ENCODE measurements at regions not wholly inside any gene's neighbourhood (a gene's known extent, or its start where the extent isn't known, plus 50 kb on each side); places are given as distances from the start of the nearest gene placed in this dataset.

- Histone ChIP-seq H2BK5ac (ENCODE audit: low read length) (no peak overlapping the region), H3K4me3 (ENCODE audit: low read length) (no peak overlapping the region), H4K5ac (ENCODE audit: low read length) (no peak overlapping the region), H3K79me2 (ENCODE audit: control insufficient read depth, insufficient read depth, low read length) (no peaks in the 10 kb centered on the region), H2AK5ac (ENCODE audit: low read length) (no peak overlapping the region), H2BK120ac (ENCODE audit: low read depth, low read length) (no peak overlapping the region), H3K27me3 (ENCODE audit: insufficient read depth, low read length, poor library complexity) (no peaks in the 10 kb centered on the region), H3K4me1 (ENCODE audit: control insufficient read depth, low read depth, low read length) (no peaks in the 10 kb centered on the region), H3K79me1 (ENCODE audit: low read length) (no peaks in the 10 kb centered on the region), H3K36me3 (ENCODE audit: control insufficient read depth, insufficient read depth, low read length) (no peaks in the 10 kb centered on the region), H3K27ac (ENCODE audit: low read depth, low read length) (no peak overlapping the region), H3K56ac (ENCODE audit: low read length) (no peak overlapping the region), H3K18ac (ENCODE audit: low read length) (no peak overlapping the region), H3K9ac (ENCODE audit: low read length) (no peak overlapping the region), H3K4ac (ENCODE audit: low read depth, low read length) (no peak overlapping the region), H3K23ac (ENCODE audit: low read length) (no peak overlapping the region), H4K8ac (ENCODE audit: low read depth, low read length) (no peak overlapping the region), H2BK15ac (replicated peaks; ENCODE audit: low read depth) (no peak overlapping the region), H3K4me2 (ENCODE audit: low read length) (no peak overlapping the region)
- no peak for DNase-seq
- no CpG with 5 or more reads among the region's 3 CpGs for WGBS (ENCODE audit: extremely low coverage, insufficient coverage, low lambda C conversion rate)
These were observed 264.5 kb upstream of the PRR16 start for GRCh38 chr5:120199559-120199958.

- no peak overlapping the region for H3K9ac ChIP-seq (ENCODE audit: low read length)
- DNase-seq, result no peak
- no peak overlapping the region for H3K27ac ChIP-seq (ENCODE audit: low read depth, low read length)
- H3K4me2 ChIP-seq (ENCODE audit: low read length), result no peak overlapping the region
- no peak overlapping the region for H3K56ac ChIP-seq (ENCODE audit: low read length)
- no peak overlapping the region for H4K8ac ChIP-seq (ENCODE audit: low read depth, low read length)
- H2BK5ac ChIP-seq (ENCODE audit: low read length), result no peak overlapping the region
- H2BK120ac ChIP-seq (ENCODE audit: low read depth, low read length), result no peak overlapping the region
- no peaks in the 10 kb centered on the region for H3K79me2 ChIP-seq (ENCODE audit: control insufficient read depth, insufficient read depth, low read length)
- no peak overlapping the region for H3K23ac ChIP-seq (ENCODE audit: low read length)
- H3K36me3 ChIP-seq (ENCODE audit: control insufficient read depth, insufficient read depth, low read length), result no peaks in the 10 kb centered on the region
- no peak overlapping the region for H2BK15ac ChIP-seq (replicated peaks; ENCODE audit: low read depth)
- H3K4me1 ChIP-seq (ENCODE audit: control insufficient read depth, low read depth, low read length), result no peaks in the 10 kb centered on the region
- H3K18ac ChIP-seq (ENCODE audit: low read length), result no peak overlapping the region
- no peak overlapping the region for H4K5ac ChIP-seq (ENCODE audit: low read length)
- H3K79me1 ChIP-seq (ENCODE audit: low read length), result no peaks in the 10 kb centered on the region
- no peak overlapping the region for H3K4ac ChIP-seq (ENCODE audit: low read depth, low read length)
- H3K4me3 ChIP-seq (ENCODE audit: low read length), result no peak overlapping the region
- no peaks in the 10 kb centered on the region for H3K27me3 ChIP-seq (ENCODE audit: insufficient read depth, low read length, poor library complexity)
- H2AK5ac ChIP-seq (ENCODE audit: low read length), result no peak overlapping the region
These were observed 257.0 kb upstream of the PRR16 start for GRCh38 chr5:120207129-120207528.

- H3K4me2 ChIP-seq (ENCODE audit: low read length), result no peak overlapping the region
- H3K4ac ChIP-seq (ENCODE audit: low read depth, low read length), result no peak overlapping the region
- H4K5ac ChIP-seq (ENCODE audit: low read length), result no peak overlapping the region
- H3K36me3 ChIP-seq (ENCODE audit: control insufficient read depth, insufficient read depth, low read length), result no peaks in the 10 kb centered on the region
- H2AK5ac ChIP-seq (ENCODE audit: low read length), result no peak overlapping the region
- no peak overlapping the region for H3K4me3 ChIP-seq (ENCODE audit: low read length)
- no peaks in the 10 kb centered on the region for H3K4me1 ChIP-seq (ENCODE audit: control insufficient read depth, low read depth, low read length)
- no peak overlapping the region for H2BK15ac ChIP-seq (replicated peaks; ENCODE audit: low read depth)
- no peak overlapping the region for H3K56ac ChIP-seq (ENCODE audit: low read length)
- no peak overlapping the region for H3K23ac ChIP-seq (ENCODE audit: low read length)
- no peak overlapping the region for H3K9ac ChIP-seq (ENCODE audit: low read length)
- H3K18ac ChIP-seq (ENCODE audit: low read length), result no peak overlapping the region
- DNase-seq, result no peak
- H2BK120ac ChIP-seq (ENCODE audit: low read depth, low read length), result no peak overlapping the region
- H2BK5ac ChIP-seq (ENCODE audit: low read length), result no peak overlapping the region
- H3K79me1 ChIP-seq (ENCODE audit: low read length), result no peaks in the 10 kb centered on the region
- H3K27ac ChIP-seq (ENCODE audit: low read depth, low read length), result no peak overlapping the region
- WGBS (ENCODE audit: extremely low coverage, insufficient coverage, low lambda C conversion rate), result no CpG with 5 or more reads among the region's 2 CpGs
- no peak overlapping the region for H4K8ac ChIP-seq (ENCODE audit: low read depth, low read length)
- H3K79me2 ChIP-seq (ENCODE audit: control insufficient read depth, insufficient read depth, low read length), result no peaks in the 10 kb centered on the region
- no peaks in the 10 kb centered on the region for H3K27me3 ChIP-seq (ENCODE audit: insufficient read depth, low read length, poor library complexity)
These were observed 247.1 kb upstream of the PRR16 start for GRCh38 chr5:120217001-120217400.

- no peaks in the 10 kb centered on the region for H3K79me1 ChIP-seq (ENCODE audit: low read length)
These were observed 244.1 kb upstream of the PRR16 start for GRCh38 chr5:120219988-120220387.

GRCh38 chr5:120225524-120225923 lies 238.6 kb upstream of the PRR16 start:
- H3K4me2 ChIP-seq (ENCODE audit: low read length), result no peak overlapping the region
- no peak overlapping the region for H3K56ac ChIP-seq (ENCODE audit: low read length)
- no CpG with 5 or more reads among the region's 2 CpGs for WGBS (ENCODE audit: extremely low coverage, insufficient coverage, low lambda C conversion rate)
- no peak overlapping the region for H2BK15ac ChIP-seq (replicated peaks; ENCODE audit: low read depth)
- no peaks in the 10 kb centered on the region for H3K79me1 ChIP-seq (ENCODE audit: low read length)
- no peak overlapping the region for H2BK5ac ChIP-seq (ENCODE audit: low read length)
- no peak overlapping the region for H3K4ac ChIP-seq (ENCODE audit: low read depth, low read length)
- H3K27ac ChIP-seq (ENCODE audit: low read depth, low read length), result no peak overlapping the region
- H3K9ac ChIP-seq (ENCODE audit: low read length), result no peak overlapping the region
- no peak overlapping the region for H3K4me3 ChIP-seq (ENCODE audit: low read length)
- no peak overlapping the region for H2AK5ac ChIP-seq (ENCODE audit: low read length)
- H3K27me3 ChIP-seq (ENCODE audit: insufficient read depth, low read length, poor library complexity), result no peaks in the 10 kb centered on the region
- H3K23ac ChIP-seq (ENCODE audit: low read length), result no peak overlapping the region
- H3K36me3 ChIP-seq (ENCODE audit: control insufficient read depth, insufficient read depth, low read length), result no peaks in the 10 kb centered on the region
- DNase-seq, result no peak
- H3K79me2 ChIP-seq (ENCODE audit: control insufficient read depth, insufficient read depth, low read length), result no peaks in the 10 kb centered on the region
- no peak overlapping the region for H4K5ac ChIP-seq (ENCODE audit: low read length)
- no peak overlapping the region for H2BK120ac ChIP-seq (ENCODE audit: low read depth, low read length)
- H4K8ac ChIP-seq (ENCODE audit: low read depth, low read length), result no peak overlapping the region
- no peak overlapping the region for H3K18ac ChIP-seq (ENCODE audit: low read length)
- no peaks in the 10 kb centered on the region for H3K4me1 ChIP-seq (ENCODE audit: control insufficient read depth, low read depth, low read length)

More at GRCh38 chr5:120219988-120220387, 244.1 kb upstream of the PRR16 start:
- Histone ChIP-seq H3K79me2 (ENCODE audit: control insufficient read depth, insufficient read depth, low read length) (no peaks in the 10 kb centered on the region), H3K9ac (ENCODE audit: low read length) (no peak overlapping the region), H3K27me3 (ENCODE audit: insufficient read depth, low read length, poor library complexity) (no peaks in the 10 kb centered on the region), H3K23ac (ENCODE audit: low read length) (no peak overlapping the region), H3K18ac (ENCODE audit: low read length) (no peak overlapping the region), H2BK120ac (ENCODE audit: low read depth, low read length) (no peak overlapping the region), H3K36me3 (ENCODE audit: control insufficient read depth, insufficient read depth, low read length) (no peaks in the 10 kb centered on the region), H3K4me3 (ENCODE audit: low read length) (no peak overlapping the region), H3K56ac (ENCODE audit: low read length) (no peak overlapping the region), H4K8ac (ENCODE audit: low read depth, low read length) (peak overlapping the region; percentile 39), H3K27ac (ENCODE audit: low read depth, low read length) (no peak overlapping the region), H3K4ac (ENCODE audit: low read depth, low read length) (no peak overlapping the region), H2BK15ac (replicated peaks; ENCODE audit: low read depth) (no peak overlapping the region), H3K4me1 (ENCODE audit: control insufficient read depth, low read depth, low read length) (no peaks in the 10 kb centered on the region), H2AK5ac (ENCODE audit: low read length) (no peak overlapping the region), H2BK5ac (ENCODE audit: low read length) (no peak overlapping the region), H3K4me2 (ENCODE audit: low read length) (no peak overlapping the region), H4K5ac (ENCODE audit: low read length) (no peak overlapping the region)
- no peak for DNase-seq
- WGBS (ENCODE audit: extremely low coverage, insufficient coverage, low lambda C conversion rate), result no CpG with 5 or more reads among the region's 3 CpGs

GRCh38 chr5:120228262-120229031 lies 235.7 kb upstream of the PRR16 start:
- H3K36me3 ChIP-seq (ENCODE audit: control insufficient read depth, insufficient read depth, low read length), result no peaks in the 10 kb centered on the region
- H3K79me2 ChIP-seq (ENCODE audit: control insufficient read depth, insufficient read depth, low read length), result no peaks in the 10 kb centered on the region
- no peaks in the 10 kb centered on the region for H3K79me1 ChIP-seq (ENCODE audit: low read length)
- no peak overlapping the region for H3K4me2 ChIP-seq (ENCODE audit: low read length)
- H2BK120ac ChIP-seq (ENCODE audit: low read depth, low read length), result no peak overlapping the region
- WGBS (ENCODE audit: extremely low coverage, insufficient coverage, low lambda C conversion rate), result no CpG with 5 or more reads among the region's 10 CpGs
- H2BK5ac ChIP-seq (ENCODE audit: low read length), result no peak overlapping the region
- DNase-seq, result peak; percentile 54
- H3K23ac ChIP-seq (ENCODE audit: low read length), result no peak overlapping the region
- H3K18ac ChIP-seq (ENCODE audit: low read length), result no peak overlapping the region
- no peaks in the 10 kb centered on the region for H3K27me3 ChIP-seq (ENCODE audit: insufficient read depth, low read length, poor library complexity)
- no peak overlapping the region for H2BK15ac ChIP-seq (replicated peaks; ENCODE audit: low read depth)
- H3K4ac ChIP-seq (ENCODE audit: low read depth, low read length), result no peak overlapping the region
- H3K9ac ChIP-seq (ENCODE audit: low read length), result no peak overlapping the region
- H3K56ac ChIP-seq (ENCODE audit: low read length), result no peak overlapping the region
- no peak overlapping the region for H3K27ac ChIP-seq (ENCODE audit: low read depth, low read length)
- no peak overlapping the region for H2AK5ac ChIP-seq (ENCODE audit: low read length)
- no peaks in the 10 kb centered on the region for H3K4me1 ChIP-seq (ENCODE audit: control insufficient read depth, low read depth, low read length)
- no peak overlapping the region for H4K5ac ChIP-seq (ENCODE audit: low read length)
- no peak overlapping the region for H4K8ac ChIP-seq (ENCODE audit: low read depth, low read length)
- no peak overlapping the region for H3K4me3 ChIP-seq (ENCODE audit: low read length)

Measured in mesendoderm (in vitro differentiated cells).